MM.1S (cell line): ENCODE measurements at regions not wholly inside any gene's neighbourhood (a gene's known extent, or its start where the extent isn't known, plus 50 kb on each side); places are given as distances from the start of the nearest gene placed in this dataset.

Source experiments
- DNase-seq: peaks from one replicate; pipeline ENCODE4 v3.0.0-alpha.2; 2015
- H2AFZ ChIP-seq: fragments of 300-600 bp; sonication (generic); 2 replicates; pipeline ENCODE4 v1.6.0; 2016; ENCODE audit warnings: antibody characterized with exemption, low read length
- H3F3A ChIP-seq: fragments of 300-600 bp; sonication (generic); 2 replicates; pipeline ENCODE4 v1.6.1; 2016; ENCODE audit warnings: mild to moderate bottlenecking, antibody characterized with exemption, low read length, moderate library complexity, mixed read lengths; ENCODE audit not compliant: insufficient read depth
- H3K27ac ChIP-seq: fragments of 300-600 bp; sonication (generic); 2 replicates; pipeline ENCODE4 v1.5.1; 2016; ENCODE audit warnings: mild to moderate bottlenecking, low read length
- H3K27me3 ChIP-seq: fragments of 300-600 bp; sonication (generic); replicated peaks from 2 replicates; pipeline ENCODE4 v1.6.0; 2016; ENCODE audit warnings: low read length; ENCODE audit not compliant: insufficient read depth
- H3K36me3 ChIP-seq: fragments of 300-600 bp; sonication (generic); replicated peaks from 2 replicates; pipeline ENCODE4 v1.6.1; 2016; ENCODE audit warnings: mild to moderate bottlenecking, low read length, mixed read lengths; ENCODE audit not compliant: insufficient read depth
- H3K4me1 ChIP-seq: fragments of 300-600 bp; sonication (generic); 2 replicates; pipeline ENCODE4 v1.6.1; 2016; ENCODE audit warnings: low read length, mixed read lengths
- H3K4me2 ChIP-seq: fragments of 300-600 bp; sonication (generic); 2 replicates; pipeline ENCODE4 v1.6.0; 2016; ENCODE audit warnings: low read depth, low read length
- H3K4me3 ChIP-seq: fragments of 300-600 bp; sonication (generic); 2 replicates; pipeline ENCODE4 v1.5.1; 2016; ENCODE audit warnings: low read length, mixed read lengths
- H3K79me2 ChIP-seq: fragments of 300-600 bp; sonication (generic); 2 replicates; pipeline ENCODE4 v1.6.1; 2016; ENCODE audit warnings: mixed run types, low read length, mixed read lengths
- H3K9ac ChIP-seq: fragments of 300-600 bp; sonication (generic); 2 replicates; pipeline ENCODE4 v1.6.1; 2016; ENCODE audit warnings: low read length, mixed read lengths
- H3K9me2 ChIP-seq: fragments of 300-600 bp; sonication (generic); replicated peaks from 2 replicates; pipeline ENCODE4 v1.6.1; 2016; ENCODE audit warnings: mild to moderate bottlenecking, low read length, mixed read lengths; ENCODE audit not compliant: insufficient read depth
- H3K9me3 ChIP-seq: fragments of 300-600 bp; sonication (generic); replicated peaks from 2 replicates; pipeline ENCODE4 v1.6.1; 2016; ENCODE audit warnings: mild to moderate bottlenecking, low read length, mixed read lengths; ENCODE audit not compliant: insufficient read depth
- H4K20me1 ChIP-seq: fragments of 300-600 bp; sonication (generic); 2 replicates; pipeline ENCODE4 v1.6.1; 2016; ENCODE audit warnings: mild to moderate bottlenecking, low read length, moderate library complexity, mixed read lengths; ENCODE audit not compliant: insufficient read depth
- EZH2 ChIP-seq: fragments of 300-600 bp; sonication (generic); optimal IDR thresholded peaks from 2 replicates; pipeline ENCODE3; 2017; ENCODE audit warnings: low read depth, mild to moderate bottlenecking, antibody characterized with exemption, low read length, mixed read lengths
- EZH2phosphoT487 ChIP-seq: fragments of 300-600 bp; sonication (generic); IDR thresholded peaks from 2 replicates; pipeline ENCODE4 v1.6.1; 2018; ENCODE audit warnings: antibody characterized with exemption, low read length
- TF ChIP-seq, protein P1 (sequence below): fragments of 300-600 bp; sonication (generic); IDR thresholded peaks from 2 replicates; pipeline ENCODE4 v1.5.1; 2016; ENCODE audit warnings: antibody characterized with exemption, low read length, mixed read lengths

DNA sequence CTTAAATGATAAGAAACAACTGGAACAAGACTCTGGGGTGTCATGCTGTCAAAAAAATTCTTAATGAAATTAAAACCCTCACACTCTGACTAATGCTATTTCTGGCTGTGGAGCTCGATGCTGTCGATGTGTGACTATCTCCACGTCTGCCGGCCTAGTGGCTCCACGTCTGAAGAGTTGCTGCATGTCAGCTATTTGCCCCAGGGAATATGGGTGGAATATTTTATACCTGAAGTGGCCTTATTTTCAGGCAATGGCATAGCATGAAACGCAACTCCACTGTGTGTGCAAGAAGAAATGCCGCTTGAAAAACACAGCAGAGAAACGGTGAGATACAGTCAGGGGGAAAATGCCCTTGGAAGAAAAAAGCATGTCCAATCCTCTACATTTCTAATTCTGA is 50.9 kb upstream of the MGMT start:
- H3K4me2 ChIP-seq: no peak overlapping the region

DNA sequence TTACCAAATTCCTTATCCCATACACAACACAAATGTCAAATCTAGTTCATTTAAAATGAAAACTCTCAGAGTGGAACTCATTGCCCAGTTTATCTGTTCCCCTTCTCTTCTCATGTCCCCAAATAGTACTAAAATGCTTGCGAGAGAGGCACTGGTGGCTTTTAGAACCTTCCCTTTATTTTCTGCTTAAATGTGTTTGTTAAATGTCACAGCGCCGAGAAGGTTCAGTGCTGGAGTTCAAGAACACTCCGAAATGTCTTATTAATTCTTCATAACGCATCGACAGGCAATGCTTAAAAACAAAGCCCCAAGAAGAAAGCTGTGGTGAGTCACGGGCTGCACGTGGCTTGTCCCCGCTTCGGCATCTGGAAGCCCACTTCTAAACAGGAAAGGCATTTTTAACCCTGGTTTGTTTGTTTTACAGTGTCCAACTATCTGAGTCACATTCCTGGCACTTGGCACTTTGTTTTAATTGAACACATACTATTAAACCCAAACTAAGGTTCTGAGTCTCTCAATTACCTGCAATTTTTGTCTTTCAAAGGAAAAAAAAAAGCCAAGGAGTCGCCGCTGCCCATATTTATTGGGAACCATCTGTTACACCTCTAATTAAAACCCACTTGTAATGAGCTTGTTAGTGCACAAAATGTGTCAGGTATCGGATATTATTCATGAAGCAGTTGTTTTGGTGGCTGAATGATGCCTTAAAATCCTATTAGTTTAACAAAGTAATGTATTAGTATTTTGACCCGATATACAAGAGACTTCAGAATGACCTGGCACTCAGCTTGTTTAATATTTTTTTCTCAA is 49.9 kb upstream of the MGMT start:
- Histone ChIP-seq H3K9ac (no peak overlapping the region), H4K20me1 (no peaks in the 10 kb centered on the region), H3F3A (no peaks in the 10 kb centered on the region), H3K4me1 (no peaks in the 10 kb centered on the region), H3K27ac (no peak overlapping the region), H3K4me3 (no peak overlapping the region), H3K79me2 (no peaks in the 10 kb centered on the region), H3K27me3 (no peaks in the 10 kb centered on the region), H3K9me2 (no peaks in the 10 kb centered on the region), H3K4me2 (no peak overlapping the region), H3K36me3 (no peaks in the 10 kb centered on the region), H3K9me3 (no peaks in the 10 kb centered on the region), H2AFZ (no peak overlapping the region)
- no peak for TF ChIP-seq EZH2phosphoT487
- TF ChIP-seq EZH2: no peak
- TF ChIP-seq, protein P1, sequence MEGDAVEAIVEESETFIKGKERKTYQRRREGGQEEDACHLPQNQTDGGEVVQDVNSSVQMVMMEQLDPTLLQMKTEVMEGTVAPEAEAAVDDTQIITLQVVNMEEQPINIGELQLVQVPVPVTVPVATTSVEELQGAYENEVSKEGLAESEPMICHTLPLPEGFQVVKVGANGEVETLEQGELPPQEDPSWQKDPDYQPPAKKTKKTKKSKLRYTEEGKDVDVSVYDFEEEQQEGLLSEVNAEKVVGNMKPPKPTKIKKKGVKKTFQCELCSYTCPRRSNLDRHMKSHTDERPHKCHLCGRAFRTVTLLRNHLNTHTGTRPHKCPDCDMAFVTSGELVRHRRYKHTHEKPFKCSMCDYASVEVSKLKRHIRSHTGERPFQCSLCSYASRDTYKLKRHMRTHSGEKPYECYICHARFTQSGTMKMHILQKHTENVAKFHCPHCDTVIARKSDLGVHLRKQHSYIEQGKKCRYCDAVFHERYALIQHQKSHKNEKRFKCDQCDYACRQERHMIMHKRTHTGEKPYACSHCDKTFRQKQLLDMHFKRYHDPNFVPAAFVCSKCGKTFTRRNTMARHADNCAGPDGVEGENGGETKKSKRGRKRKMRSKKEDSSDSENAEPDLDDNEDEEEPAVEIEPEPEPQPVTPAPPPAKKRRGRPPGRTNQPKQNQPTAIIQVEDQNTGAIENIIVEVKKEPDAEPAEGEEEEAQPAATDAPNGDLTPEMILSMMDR: no peak
- DNase-seq: no peak

More for the DNA sequence above, 50.9 kb upstream of the MGMT start:
- Histone ChIP-seq H2AFZ (no peak overlapping the region), H3K4me3 (no peak overlapping the region), H3K36me3 (no peaks in the 10 kb centered on the region), H3K79me2 (no peaks in the 10 kb centered on the region), H4K20me1 (no peaks in the 10 kb centered on the region), H3K9me2 (no peaks in the 10 kb centered on the region), H3K27me3 (no peaks in the 10 kb centered on the region), H3K27ac (no peak overlapping the region), H3K9ac (no peak overlapping the region), H3K4me1 (no peaks in the 10 kb centered on the region), H3F3A (no peaks in the 10 kb centered on the region), H3K9me3 (no peaks in the 10 kb centered on the region)
- TF ChIP-seq EZH2 (no peak), EZH2phosphoT487 (no peak)
- TF ChIP-seq, protein P1: no peak
- no peak for DNase-seq
